ENCODE measurements at regions not wholly inside any gene's neighbourhood (a gene's known extent, or its start where the extent isn't known, plus 50 kb on each side); places are given as distances from the start of the nearest gene placed in this dataset.

GRCh38 chr13:66036636-66037035 lies 1193.5 kb downstream of the PCDH9 start:
- TF ChIP-seq MAX (IDR thresholded peaks at IDR 0.05) = no peak
- TF ChIP-seq NFIC (IDR thresholded peaks at IDR 0.05) = no peak
- TF ChIP-seq TCF12 (IDR thresholded peaks at IDR 0.05; ENCODE audit: low read depth) = no peak
- TF ChIP-seq TAF1 (IDR thresholded peaks at IDR 0.05; ENCODE audit: low read depth) = no peak
- no peak for TF ChIP-seq RAD21 (IDR thresholded peaks at IDR 0.05; ENCODE audit: low read depth)
- no peak for TF ChIP-seq TEAD4 (IDR thresholded peaks at IDR 0.05)
- TF ChIP-seq CREB1 (IDR thresholded peaks at IDR 0.05; ENCODE audit: low read depth) = no peak
- no peak for TF ChIP-seq EGR1 (IDR thresholded peaks at IDR 0.05)
- TF ChIP-seq YY1 (IDR thresholded peaks at IDR 0.05; ENCODE audit: low read depth) = no peak
- no peak for TF ChIP-seq FOXM1 (IDR thresholded peaks at IDR 0.05; ENCODE audit: borderline replicate concordance, low read depth)
- no peak for TF ChIP-seq CEBPB (IDR thresholded peaks at IDR 0.05)
- TF ChIP-seq ZBTB7A (IDR thresholded peaks at IDR 0.05; ENCODE audit: low read depth) = no peak
- TF ChIP-seq REST (IDR thresholded peaks at IDR 0.05; ENCODE audit: low read depth) = no peak
- no peak for TF ChIP-seq USF1 (IDR thresholded peaks at IDR 0.05)
- TF ChIP-seq EP300 (IDR thresholded peaks at IDR 0.05; ENCODE audit: borderline replicate concordance) = no peak

GRCh38 chr13:66036024-66036614 lies 1194.0 kb downstream of the PCDH9 start:
- no peak for TF ChIP-seq TCF12 (IDR thresholded peaks at IDR 0.05; ENCODE audit: low read depth)
- TF ChIP-seq NFIC (IDR thresholded peaks at IDR 0.05) = no peak
- TF ChIP-seq ZBTB7A (IDR thresholded peaks at IDR 0.05; ENCODE audit: low read depth) = no peak

GRCh38 chr13:66033924-66034323 lies 1196.2 kb downstream of the PCDH9 start:
- TF ChIP-seq YY1 (IDR thresholded peaks at IDR 0.05; ENCODE audit: low read depth) (no peak), REST (IDR thresholded peaks at IDR 0.05; ENCODE audit: low read depth) (no peak), EP300 (IDR thresholded peaks at IDR 0.05; ENCODE audit: borderline replicate concordance) (no peak), TEAD4 (IDR thresholded peaks at IDR 0.05) (no peak), ZBTB7A (IDR thresholded peaks at IDR 0.05; ENCODE audit: low read depth) (no peak), NFIC (IDR thresholded peaks at IDR 0.05) (no peak), USF1 (IDR thresholded peaks at IDR 0.05) (no peak), CEBPB (IDR thresholded peaks at IDR 0.05) (no peak), MAX (IDR thresholded peaks at IDR 0.05) (no peak), EGR1 (IDR thresholded peaks at IDR 0.05) (no peak), TCF12 (IDR thresholded peaks at IDR 0.05; ENCODE audit: low read depth) (no peak), TAF1 (IDR thresholded peaks at IDR 0.05; ENCODE audit: low read depth) (no peak), CREB1 (IDR thresholded peaks at IDR 0.05; ENCODE audit: low read depth) (no peak), FOXM1 (IDR thresholded peaks at IDR 0.05; ENCODE audit: borderline replicate concordance, low read depth) (no peak), RAD21 (IDR thresholded peaks at IDR 0.05; ENCODE audit: low read depth) (no peak)

GRCh38 chr13:66021846-66022245 lies 1208.3 kb downstream of the PCDH9 start:
- no peak for TF ChIP-seq CREB1 (IDR thresholded peaks at IDR 0.05; ENCODE audit: low read depth)
- no peak for TF ChIP-seq TEAD4 (IDR thresholded peaks at IDR 0.05)
- no peak for TF ChIP-seq YY1 (IDR thresholded peaks at IDR 0.05; ENCODE audit: low read depth)
- TF ChIP-seq TCF12 (IDR thresholded peaks at IDR 0.05; ENCODE audit: low read depth) = no peak
- TF ChIP-seq TAF1 (IDR thresholded peaks at IDR 0.05; ENCODE audit: low read depth) = no peak
- TF ChIP-seq FOXM1 (IDR thresholded peaks at IDR 0.05; ENCODE audit: borderline replicate concordance, low read depth) = no peak
- TF ChIP-seq NFIC (IDR thresholded peaks at IDR 0.05) = no peak
- no peak for TF ChIP-seq USF1 (IDR thresholded peaks at IDR 0.05)

- TF ChIP-seq MAX (IDR thresholded peaks at IDR 0.05) = no peak
- no peak for TF ChIP-seq ZBTB7A (IDR thresholded peaks at IDR 0.05; ENCODE audit: low read depth)
- TF ChIP-seq USF1 (IDR thresholded peaks at IDR 0.05) = no peak
- TF ChIP-seq TAF1 (IDR thresholded peaks at IDR 0.05; ENCODE audit: low read depth) = no peak
- no peak for TF ChIP-seq EGR1 (IDR thresholded peaks at IDR 0.05)
- no peak for TF ChIP-seq NFIC (IDR thresholded peaks at IDR 0.05)
- TF ChIP-seq RAD21 (IDR thresholded peaks at IDR 0.05; ENCODE audit: low read depth) = no peak
- TF ChIP-seq TEAD4 (IDR thresholded peaks at IDR 0.05) = no peak
- no peak for TF ChIP-seq REST (IDR thresholded peaks at IDR 0.05; ENCODE audit: low read depth)
These were observed 1215.4 kb downstream of the PCDH9 start for GRCh38 chr13:66014771-66015170.
